Stimulated activated CD4-positive, alpha-beta T cell treated with anti-CD3 and anti-CD28 coated beads, Interleukin-2, amount 100 ng/mL, for 4 hours (primary cell): ENCODE measurements at regions not wholly inside any gene's neighbourhood (a gene's known extent, or its start where the extent isn't known, plus 50 kb on each side); places are given as distances from the start of the nearest gene placed in this dataset.

ENCODE experiments used
- DNase-seq: peaks from one replicate; pipeline ENCODE4 v3.0.0-alpha.2; 2020; ENCODE audit warnings: low read depth

GRCh38 chr5:74028406-74028805, 402.4 kb downstream of the ARHGEF28 start:
- no peak for DNase-seq

GRCh38 chr5:74027732-74028338, 401.8 kb downstream of the ARHGEF28 start:
- no peak for DNase-seq

- no peak for DNase-seq
These were observed 400.3 kb downstream of the ARHGEF28 start for GRCh38 chr5:74026310-74026709.

GRCh38 chr5:74021126-74021525, 395.1 kb downstream of the ARHGEF28 start:
- no peak for DNase-seq

- no peak for DNase-seq
These were observed 394.5 kb downstream of the ARHGEF28 start for GRCh38 chr5:74020503-74020902.

- DNase-seq = no peak
These were observed 393.9 kb downstream of the ARHGEF28 start for GRCh38 chr5:74019923-74020322.

GRCh38 chr5:74017786-74018211, 391.8 kb downstream of the ARHGEF28 start:
- no peak for DNase-seq

GRCh38 chr5:74017112-74017511, 391.1 kb downstream of the ARHGEF28 start:
- no peak for DNase-seq

- no peak for DNase-seq
These were observed 390.4 kb downstream of the ARHGEF28 start for GRCh38 chr5:74016373-74016772.

- DNase-seq = no peak
These were observed 389.7 kb downstream of the ARHGEF28 start for GRCh38 chr5:74015716-74016115.

- no peak for DNase-seq
These were observed 387.2 kb downstream of the ARHGEF28 start for GRCh38 chr5:74013222-74013621.

GRCh38 chr5:74009502-74009901, 383.5 kb downstream of the ARHGEF28 start:
- no peak for DNase-seq

GRCh38 chr5:74007193-74007592, 381.2 kb downstream of the ARHGEF28 start:
- DNase-seq = no peak

GRCh38 chr5:73999297-73999696, 373.3 kb downstream of the ARHGEF28 start:
- no peak for DNase-seq

GRCh38 chr5:73998489-73998888, 372.5 kb downstream of the ARHGEF28 start:
- DNase-seq = no peak

- DNase-seq = no peak
These were observed 372.0 kb downstream of the ARHGEF28 start for GRCh38 chr5:73997960-73998359.

- DNase-seq = no peak
These were observed 370.3 kb downstream of the ARHGEF28 start for GRCh38 chr5:73996151-73996755.

- no peak for DNase-seq
These were observed 369.0 kb downstream of the ARHGEF28 start for GRCh38 chr5:73994963-73995362.
